SJCRH30 (cell line): ENCODE measurements at regions not wholly inside any gene's neighbourhood (a gene's known extent, or its start where the extent isn't known, plus 50 kb on each side); places are given as distances from the start of the nearest gene placed in this dataset.

Experiments
- DNase-seq, 2 experiments: peaks; one replicate each; pipeline ENCODE4 v3.0.0-alpha.2; 2015 to 2020
- H3K27ac ChIP-seq: fragments of 250-450 bp; sonication (Bioruptor Pico); 2 replicates; pipeline ENCODE4 v1.5.1; 2020; ENCODE audit warnings: mild to moderate bottlenecking, moderate library complexity
- H3K27me3 ChIP-seq: fragments of 250-450 bp; sonication (Bioruptor Pico); 2 replicates; pipeline ENCODE4 v1.5.1; 2020; ENCODE audit warnings: mild to moderate bottlenecking, moderate library complexity
- H3K36me3 ChIP-seq: fragments of 250-450 bp; sonication (Bioruptor Pico); 2 replicates; pipeline ENCODE4 v1.5.1; 2020; ENCODE audit warnings: mild to moderate bottlenecking, moderate library complexity
- H3K4me1 ChIP-seq: fragments of 250-450 bp; sonication (Bioruptor Pico); 2 replicates; pipeline ENCODE4 v1.5.1; 2020; ENCODE audit warnings: mild to moderate bottlenecking, moderate library complexity
- H3K4me3 ChIP-seq: fragments of 250-450 bp; sonication (Bioruptor Pico); 2 replicates; pipeline ENCODE4 v1.5.1; 2020; ENCODE audit warnings: mild to moderate bottlenecking, moderate library complexity
- H3K9me3 ChIP-seq: fragments of 250-450 bp; sonication (Bioruptor Pico); replicated peaks from 2 replicates; pipeline ENCODE4 v1.5.1; 2020; ENCODE audit warnings: mild to moderate bottlenecking, moderate library complexity

DNA sequence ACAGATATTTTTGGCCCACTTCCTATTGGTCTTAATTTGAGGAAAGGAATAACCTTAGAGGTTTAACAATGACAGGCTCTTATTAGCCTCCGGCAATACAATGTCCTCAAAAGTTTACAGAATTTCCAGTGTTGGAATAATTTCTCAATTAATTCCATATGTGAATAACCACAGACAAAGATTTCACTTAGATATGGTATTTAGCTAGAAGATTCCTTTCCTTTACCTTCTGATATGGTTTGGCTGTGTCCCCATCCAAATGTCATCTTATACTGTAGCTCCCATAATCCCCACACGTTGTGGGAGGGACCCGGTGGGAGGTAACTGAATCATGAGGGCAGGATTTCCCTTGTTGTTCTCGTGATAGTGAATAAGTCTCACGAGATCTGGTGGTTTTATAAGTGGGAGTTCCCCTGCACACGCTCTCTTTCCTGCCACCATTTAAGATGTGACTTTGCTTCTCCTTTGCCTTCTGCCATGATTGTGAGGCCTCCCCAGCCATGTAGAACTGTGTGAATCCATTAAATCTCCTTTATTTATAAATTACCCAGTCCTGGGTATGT is 54.9 kb upstream of the RGS7 start:
- no peak for DNase-seq
- H3K27me3 ChIP-seq: no peaks in the 10 kb centered on the region
- H3K9me3 ChIP-seq: no peaks in the 10 kb centered on the region
- no peak overlapping the region for H3K4me3 ChIP-seq
- H3K27ac ChIP-seq: no peak overlapping the region
- no peaks in the 10 kb centered on the region for H3K36me3 ChIP-seq
- H3K4me1 ChIP-seq: no peaks in the 10 kb centered on the region

DNA sequence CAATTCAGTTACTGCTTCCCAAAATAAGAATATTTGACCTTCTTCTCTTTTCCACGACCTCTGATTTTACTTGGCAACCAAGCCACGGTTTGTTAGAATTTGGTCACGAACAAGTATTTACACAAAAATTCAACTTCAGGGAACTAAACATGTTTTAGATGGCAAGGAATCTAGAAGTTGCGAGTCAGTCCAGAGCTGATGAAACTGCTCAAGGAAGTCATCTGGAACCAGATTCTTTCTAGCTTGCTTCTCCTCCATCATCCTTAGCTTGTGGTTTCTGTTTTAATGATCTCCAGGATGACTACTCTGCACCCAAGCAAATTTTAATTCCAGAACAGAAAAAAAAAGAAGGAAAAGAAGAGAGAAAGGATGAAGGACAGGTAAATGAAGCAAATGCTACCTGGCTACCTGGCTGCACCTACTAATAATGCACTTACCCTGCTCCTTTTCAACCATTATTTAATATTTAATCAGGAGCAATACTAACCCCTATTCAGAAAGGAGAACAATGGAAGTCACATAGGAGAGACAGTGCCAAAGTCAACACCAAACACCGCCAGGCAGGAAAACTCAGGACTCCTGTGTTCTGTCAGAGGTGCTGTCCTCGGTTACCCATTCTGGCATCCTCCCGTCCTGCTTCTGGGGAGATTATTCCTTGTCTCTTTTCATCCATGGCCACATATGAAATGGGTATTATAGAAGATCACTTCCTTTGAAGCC is 54.2 kb upstream of the RGS7 start:
- Histone ChIP-seq H3K9me3 (no peaks in the 10 kb centered on the region), H3K4me3 (no peak overlapping the region), H3K27me3 (no peaks in the 10 kb centered on the region), H3K36me3 (no peaks in the 10 kb centered on the region), H3K4me1 (no peaks in the 10 kb centered on the region), H3K27ac (no peak overlapping the region)
- DNase-seq: no peak

- peak in 1 of 2 experiments; percentile 16 for DNase-seq
- no peaks in the 10 kb centered on the region for H3K27me3 ChIP-seq
- H3K27ac ChIP-seq: no peak overlapping the region
- no peaks in the 10 kb centered on the region for H3K9me3 ChIP-seq
- H3K4me3 ChIP-seq: no peak overlapping the region
- no peaks in the 10 kb centered on the region for H3K36me3 ChIP-seq
- H3K4me1 ChIP-seq: no peaks in the 10 kb centered on the region
Measured at GRCh38 chr1:241408170-241408569, 51.2 kb upstream of the RGS7 start.
